D721Med (cell line): ENCODE measurements at regions not wholly inside any gene's neighbourhood (a gene's known extent, or its start where the extent isn't known, plus 50 kb on each side); places are given as distances from the start of the nearest gene placed in this dataset.

Source experiments
- DNase-seq: peaks from one replicate; pipeline ENCODE4 v3.0.0; 2011; ENCODE audit warnings: low spot score; ENCODE audit not compliant: insufficient read length
- FAIRE-seq: peaks from 2 replicates; lab custom pipeline; 2011; peaks lifted over from hg19 to GRCh38; lab: Jason Lieb, UNC
- CTCF ChIP-seq: IDR thresholded peaks from 2 replicates; pipeline ENCODE4 v1.5.1; 2012; ENCODE audit warnings: mild to moderate bottlenecking, control low read depth; ENCODE audit not compliant: insufficient read depth; ENCODE audit errors: missing control alignments

DNA sequence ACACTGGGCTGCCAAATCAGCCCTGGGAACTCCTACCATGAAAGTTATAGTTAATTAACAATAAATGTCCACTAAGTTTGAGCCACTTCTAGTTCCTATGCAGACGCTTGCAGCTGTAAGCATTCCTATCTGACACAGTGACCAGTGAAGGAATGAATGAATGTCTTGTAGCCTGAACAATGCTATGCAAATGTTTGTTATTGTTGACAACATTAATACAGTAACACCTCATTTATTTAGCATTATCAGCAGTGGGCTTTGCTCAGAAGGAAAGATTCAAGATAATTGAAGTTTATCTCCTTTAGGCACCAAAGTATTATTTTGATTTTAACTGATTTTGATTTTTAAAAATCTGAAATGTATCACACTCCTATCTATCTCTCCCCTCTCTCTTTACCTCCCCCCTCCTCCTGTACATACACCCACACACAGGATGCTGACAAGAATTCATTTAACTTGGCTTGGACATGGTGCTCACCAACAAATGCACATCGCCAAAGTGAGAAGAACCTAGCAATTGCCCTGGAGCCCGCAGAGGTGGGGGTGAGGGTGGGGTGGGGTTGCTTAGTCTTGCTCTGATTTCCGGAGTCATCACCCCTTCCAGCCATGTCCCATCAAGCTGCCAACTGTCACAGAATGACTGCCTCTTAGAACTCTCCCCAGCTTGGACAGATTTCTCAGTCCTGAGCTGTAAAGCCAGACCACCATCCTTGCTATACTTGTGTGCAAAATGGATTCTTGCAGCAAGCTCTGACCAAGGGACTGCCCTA lies 215.3 kb upstream of the CSF3R start:
- no peak for TF ChIP-seq CTCF
- DNase-seq (no peak), FAIRE-seq (no peak)

DNA sequence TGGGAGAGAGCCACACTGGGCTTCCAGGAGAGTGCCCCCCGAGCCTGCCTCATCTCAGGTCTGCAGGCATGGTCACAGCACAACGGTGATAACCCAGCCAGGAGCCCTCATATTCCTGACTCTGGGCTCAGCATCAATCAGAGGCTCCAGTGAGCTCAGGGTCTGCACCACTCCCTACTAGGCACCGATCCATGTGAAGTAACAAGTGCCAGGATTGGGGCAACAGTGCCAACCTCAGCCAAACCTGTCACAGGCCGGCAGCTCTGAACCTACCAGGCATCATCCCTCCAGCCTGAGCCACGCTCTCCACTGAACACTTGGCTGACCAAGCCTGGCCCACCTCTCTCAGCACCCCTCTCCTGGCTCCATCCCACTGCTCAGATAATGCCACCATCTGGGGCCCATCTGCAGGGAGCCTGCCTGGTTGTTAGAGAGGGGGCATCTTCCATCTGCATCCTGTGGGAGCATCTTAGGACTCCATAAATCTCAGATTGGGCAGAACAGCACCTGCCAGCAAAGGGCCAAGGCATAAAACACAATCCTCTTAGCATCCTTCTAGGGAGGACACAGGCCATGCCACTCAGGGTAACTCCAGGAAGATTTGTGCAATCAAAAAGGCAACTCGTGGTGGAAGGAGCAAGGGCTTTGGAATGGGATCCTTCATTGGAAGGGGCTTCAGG lies 213.7 kb upstream of the CSF3R start:
- TF ChIP-seq CTCF = no peak

GRCh38 chr1:36693603-36694002 lies 210.9 kb upstream of the CSF3R start:
- TF ChIP-seq CTCF = no peak
- DNase-seq (no peak), FAIRE-seq (no peak)

More for the DNA sequence above, 213.7 kb upstream of the CSF3R start:
- FAIRE-seq = no peak
- no peak for DNase-seq

- no peak for FAIRE-seq
- no peak for DNase-seq
- no peak for TF ChIP-seq CTCF
Measured at GRCh38 chr1:36693161-36693525, 210.4 kb upstream of the CSF3R start.

- DNase-seq = no peak
- no peak for TF ChIP-seq CTCF
- no peak for FAIRE-seq
Measured at GRCh38 chr1:36692465-36693160, 209.9 kb upstream of the CSF3R start.

DNA sequence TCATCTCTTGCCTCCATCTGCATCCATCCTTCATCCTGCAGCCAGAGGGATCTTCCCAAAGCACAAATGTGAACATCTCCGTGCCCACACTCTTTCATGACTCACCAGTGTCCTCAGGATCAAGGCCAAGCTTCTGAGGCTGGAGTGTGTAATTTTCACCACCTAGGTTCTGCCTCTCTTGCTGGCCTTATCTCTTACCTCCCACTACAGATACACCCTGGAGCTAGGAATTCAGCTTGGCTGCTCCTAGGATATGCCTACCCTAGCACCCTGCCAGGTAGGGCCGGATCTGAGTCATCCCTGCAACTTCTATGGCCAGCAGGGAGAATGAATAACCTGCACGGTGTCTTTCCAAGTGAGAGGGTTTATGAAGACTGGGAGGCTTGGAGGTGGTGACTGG lies 208.7 kb upstream of the CSF3R start:
- no peak for TF ChIP-seq CTCF
- FAIRE-seq (no peak), DNase-seq (no peak)
